IPS-NIHi7 (cell line): ENCODE measurements at regions not wholly inside any gene's neighbourhood (a gene's known extent, or its start where the extent isn't known, plus 50 kb on each side); places are given as distances from the start of the nearest gene placed in this dataset.
A peak's percentile ranks its signal among the peaks of the same experiment; 100 is the strongest.

Experiments used
- DNase-seq: peaks from one replicate; pipeline ENCODE4 v3.0.0; 2012; ENCODE audit warnings: mixed read lengths; ENCODE audit errors: extremely low spot score

- no peak for DNase-seq
Observed at GRCh38 chr14:58947814-58948445, 240.5 kb upstream of the DAAM1 start.

GRCh38 chr14:58950555-58950954 is 237.9 kb upstream of the DAAM1 start:
- DNase-seq: no peak

GRCh38 chr14:58951143-58951542 is 237.3 kb upstream of the DAAM1 start:
- DNase-seq: no peak

- DNase-seq: no peak
Observed at GRCh38 chr14:58954052-58954451, 234.4 kb upstream of the DAAM1 start.

- DNase-seq: no peak
Observed at GRCh38 chr14:58954901-58955861, 233.3 kb upstream of the DAAM1 start.

- DNase-seq: no peak
Observed at GRCh38 chr14:58961045-58961731, 227.3 kb upstream of the DAAM1 start.

- DNase-seq: no peak
Observed at GRCh38 chr14:58963873-58964597, 224.4 kb upstream of the DAAM1 start.

- no peak for DNase-seq
Observed at GRCh38 chr14:58964598-58964928, 223.9 kb upstream of the DAAM1 start.

- DNase-seq: no peak
Observed at GRCh38 chr14:58965601-58966000, 222.9 kb upstream of the DAAM1 start.

- no peak for DNase-seq
Observed at GRCh38 chr14:58966997-58967396, 221.5 kb upstream of the DAAM1 start.

- DNase-seq: peak; percentile 72
Observed at GRCh38 chr14:58969951-58970751, 218.3 kb upstream of the DAAM1 start.

GRCh38 chr14:58972233-58973017 is 216.0 kb upstream of the DAAM1 start:
- DNase-seq: no peak

GRCh38 chr14:58977366-58977765 is 211.1 kb upstream of the DAAM1 start:
- DNase-seq: no peak

GRCh38 chr14:58978343-58978742 is 210.1 kb upstream of the DAAM1 start:
- no peak for DNase-seq

- DNase-seq: no peak
Observed at GRCh38 chr14:58979325-58979724, 209.1 kb upstream of the DAAM1 start.

- DNase-seq: no peak
Observed at GRCh38 chr14:58981840-58982239, 206.6 kb upstream of the DAAM1 start.

GRCh38 chr14:58985786-58986185 is 202.7 kb upstream of the DAAM1 start:
- no peak for DNase-seq

- no peak for DNase-seq
Observed at GRCh38 chr14:58987591-58987990, 200.9 kb upstream of the DAAM1 start.

- no peak for DNase-seq
Observed at GRCh38 chr14:58992935-58993334, 195.5 kb upstream of the DAAM1 start.

GRCh38 chr14:58994130-58994529 is 194.3 kb upstream of the DAAM1 start:
- DNase-seq: no peak
